Right lung (tissue), 2 donors: ENCODE measurements at regions not wholly inside any gene's neighbourhood (a gene's known extent, or its start where the extent isn't known, plus 50 kb on each side); places are given as distances from the start of the nearest gene placed in this dataset.

Experiments
- DNase-seq, 2 donors: peaks; one replicate each; pipeline ENCODE4 v3.0.0-alpha.2; 2013

DNA sequence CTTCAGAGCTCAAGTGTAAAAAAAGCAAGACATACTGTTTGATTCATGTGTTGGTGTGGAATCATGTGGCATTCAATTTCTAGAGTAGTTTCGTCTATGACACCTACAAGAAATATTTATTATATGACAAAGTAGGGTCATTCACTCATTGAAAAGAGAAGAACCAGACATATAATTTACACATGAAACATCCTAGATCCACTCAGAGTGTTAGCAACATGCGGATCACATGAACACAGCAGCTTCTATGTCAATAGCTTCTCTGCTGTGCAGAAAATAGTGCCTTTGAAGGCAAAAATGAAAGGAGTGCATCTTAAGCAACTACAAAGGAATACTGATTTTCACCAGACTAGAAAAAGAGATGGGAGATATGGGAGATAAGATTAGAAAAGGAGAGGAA, 569.8 kb downstream of the RPS29 start:
- no peak for DNase-seq

DNA sequence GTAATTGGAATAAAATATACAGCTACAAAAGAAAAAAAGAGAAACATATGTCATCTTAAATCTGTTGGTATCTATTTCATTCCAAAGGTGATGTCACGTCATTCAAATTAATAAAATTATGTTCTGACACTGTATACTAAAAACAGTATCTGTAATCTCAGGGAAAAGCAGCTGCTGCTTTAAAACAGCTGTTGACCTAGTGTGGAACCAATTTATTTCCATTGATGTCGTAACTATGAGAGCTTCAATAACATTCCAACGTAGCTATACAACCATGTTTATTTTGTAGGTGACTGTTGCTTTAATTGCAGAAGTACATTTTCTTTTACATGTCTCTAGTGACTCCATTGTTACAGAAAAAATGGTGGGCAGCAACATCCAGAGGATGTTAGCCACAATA, 571.7 kb downstream of the RPS29 start:
- DNase-seq = no peak

DNA sequence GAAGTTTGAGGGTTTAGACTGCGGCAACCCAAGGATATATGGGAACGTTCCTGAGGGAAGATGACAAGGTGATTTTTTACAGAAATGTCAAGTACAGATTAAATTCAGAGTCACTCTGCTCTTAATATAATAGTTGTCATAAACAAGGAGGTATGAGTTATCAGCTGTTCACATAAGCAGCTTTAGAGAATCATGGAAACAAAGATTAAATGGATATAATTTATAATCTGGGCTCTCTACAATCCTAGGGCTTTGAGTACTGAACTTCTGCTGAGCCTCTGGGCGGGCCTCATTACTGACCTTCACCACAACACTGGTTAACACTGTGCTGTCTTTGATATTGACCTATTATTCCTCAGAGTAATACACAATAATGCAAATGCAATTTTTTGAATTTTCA, 577.8 kb downstream of the RPS29 start:
- DNase-seq = no peak

DNA sequence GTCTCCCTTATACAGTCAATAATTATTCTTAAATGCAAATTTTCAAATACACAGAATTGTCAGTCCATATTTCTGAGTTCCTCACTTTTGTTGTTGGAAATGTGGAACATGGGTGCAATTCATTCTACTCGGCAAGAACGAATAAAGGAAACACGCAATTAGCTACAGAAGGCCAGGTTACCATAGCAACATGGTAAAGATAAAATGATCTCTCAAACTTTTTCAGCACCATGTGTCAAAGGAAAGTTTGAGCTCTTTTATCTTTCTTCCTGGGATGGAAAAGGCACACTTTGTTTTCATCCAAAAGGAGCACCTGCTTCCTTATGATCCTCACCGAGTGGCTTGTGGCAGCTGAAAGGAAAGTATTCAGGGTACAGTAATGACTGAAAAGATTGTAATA, 595.0 kb downstream of the RPS29 start:
- no peak for DNase-seq

DNA sequence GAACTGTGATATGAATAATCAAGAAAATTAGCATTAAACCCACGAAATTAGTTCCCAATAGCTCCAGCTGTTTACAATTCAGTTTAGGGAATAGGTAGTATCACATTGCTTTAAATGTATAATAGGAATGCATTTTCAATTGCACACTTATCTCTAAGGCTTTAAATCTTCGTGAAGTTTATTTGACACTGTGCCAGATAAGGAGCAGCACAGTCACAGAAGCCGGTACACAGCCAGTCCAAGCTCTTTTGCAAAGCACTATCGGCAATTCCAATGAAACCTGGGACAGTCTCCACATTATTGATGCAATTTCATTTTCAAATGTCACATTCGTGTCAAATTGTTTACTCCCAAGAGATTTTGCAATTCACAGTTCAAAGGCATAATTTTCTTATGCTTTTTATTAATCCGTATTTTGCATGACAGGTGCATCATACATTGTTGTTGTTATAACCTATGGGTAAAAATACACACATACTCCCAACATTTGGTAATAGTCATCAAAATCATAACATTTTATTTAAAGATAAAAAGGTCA, 602.8 kb downstream of the RPS29 start:
- no peak for DNase-seq

DNA sequence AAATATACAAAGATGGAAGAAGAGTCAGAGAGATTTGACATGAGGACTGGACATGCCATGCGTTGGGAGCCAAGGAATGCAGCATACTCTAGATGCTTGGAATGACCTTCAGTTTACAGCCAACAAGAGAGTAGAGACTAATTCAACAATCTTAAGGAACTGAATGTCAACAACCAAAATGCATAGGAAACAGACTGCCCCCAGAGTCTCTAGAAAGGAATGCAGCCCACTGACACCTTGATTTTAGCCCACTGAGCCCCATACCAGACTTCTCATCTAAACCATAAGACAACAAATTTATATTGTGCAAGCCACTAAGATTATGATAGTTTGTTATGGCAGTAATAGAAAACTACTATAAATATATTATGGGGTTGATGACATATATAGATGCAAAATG, 611.2 kb downstream of the RPS29 start:
- no peak for DNase-seq

DNA sequence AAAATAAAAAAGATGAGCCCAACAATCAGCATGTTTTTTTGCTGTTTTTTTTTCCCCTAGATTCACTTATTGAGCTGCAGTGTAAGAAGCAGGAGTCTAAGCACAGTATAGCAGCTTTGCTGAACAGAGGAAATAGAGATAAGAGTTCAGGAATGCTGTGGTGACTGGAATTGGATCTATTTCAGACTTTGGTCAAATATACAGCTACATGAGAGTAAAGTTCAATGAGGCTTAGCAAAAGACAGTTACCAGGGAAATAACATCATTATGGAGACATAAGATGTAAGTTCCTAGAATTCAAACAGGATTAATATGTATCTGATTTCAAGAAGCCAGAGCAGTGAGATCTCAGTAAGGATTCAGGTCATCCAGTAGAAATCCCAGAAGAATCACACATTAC, 613.0 kb downstream of the RPS29 start:
- DNase-seq = no peak

DNA sequence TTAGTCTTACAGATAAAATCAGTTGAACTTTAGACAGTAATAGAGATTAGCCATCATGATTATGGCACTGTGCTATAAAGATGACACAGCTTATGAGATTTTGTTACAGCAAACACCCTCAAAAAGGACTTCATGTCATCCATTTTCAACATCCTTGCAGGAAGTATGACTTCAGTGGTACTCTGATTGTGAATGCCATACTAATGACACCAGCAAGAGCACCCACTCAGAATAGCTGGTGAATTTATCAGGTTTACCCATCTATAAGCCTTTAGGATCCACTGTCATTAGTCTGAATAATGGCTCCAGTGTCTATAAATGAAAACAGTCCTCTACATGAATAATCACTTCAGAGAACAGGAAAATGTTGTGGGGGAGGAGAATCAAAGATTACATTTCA, 615.2 kb downstream of the RPS29 start:
- no peak for DNase-seq

DNA sequence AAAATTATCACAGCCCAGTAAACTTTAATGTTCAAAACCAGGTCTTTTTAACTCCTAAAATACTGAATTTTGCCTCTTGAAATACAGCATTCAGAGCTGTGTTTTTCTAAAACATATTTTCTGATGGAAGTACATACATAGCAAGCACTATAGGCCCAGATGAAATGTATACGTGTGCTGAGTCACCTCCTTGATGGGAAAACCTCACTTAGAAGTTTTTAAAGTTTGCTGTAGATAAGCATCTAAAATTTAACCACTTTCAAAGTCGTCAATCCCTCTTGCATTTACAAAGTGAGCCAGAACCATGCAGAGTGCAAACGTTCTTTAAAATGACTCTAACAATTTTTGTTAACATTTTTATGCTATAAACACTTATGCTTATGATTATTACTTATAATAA, 618.8 kb downstream of the RPS29 start:
- DNase-seq = no peak

DNA sequence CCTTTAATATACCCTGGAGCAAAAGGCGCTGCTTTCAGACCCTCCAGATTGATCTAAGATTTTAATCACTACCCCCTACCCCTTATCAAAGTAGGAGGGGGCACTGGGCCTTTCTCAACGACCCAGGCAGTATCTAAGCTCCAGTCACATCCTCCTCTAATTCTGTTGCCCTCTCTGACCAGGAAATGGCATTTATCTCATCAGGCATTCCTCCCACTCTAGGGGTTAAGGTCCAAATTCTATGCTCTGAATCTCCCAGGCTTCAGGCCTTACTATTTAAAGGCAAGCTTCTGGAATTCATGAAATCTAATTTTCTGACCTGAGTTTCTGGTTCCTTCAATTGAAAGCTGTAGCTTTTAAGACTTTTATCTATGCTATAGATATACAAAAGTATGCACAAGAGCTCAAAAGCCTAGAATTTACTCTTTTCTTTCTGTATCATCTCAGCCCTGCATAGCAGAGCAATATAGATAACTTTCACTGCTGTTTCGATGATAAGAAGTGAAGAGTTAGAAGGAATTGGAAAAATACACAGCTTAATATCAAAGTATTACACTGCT, 622.9 kb downstream of the RPS29 start:
- no peak for DNase-seq

DNA sequence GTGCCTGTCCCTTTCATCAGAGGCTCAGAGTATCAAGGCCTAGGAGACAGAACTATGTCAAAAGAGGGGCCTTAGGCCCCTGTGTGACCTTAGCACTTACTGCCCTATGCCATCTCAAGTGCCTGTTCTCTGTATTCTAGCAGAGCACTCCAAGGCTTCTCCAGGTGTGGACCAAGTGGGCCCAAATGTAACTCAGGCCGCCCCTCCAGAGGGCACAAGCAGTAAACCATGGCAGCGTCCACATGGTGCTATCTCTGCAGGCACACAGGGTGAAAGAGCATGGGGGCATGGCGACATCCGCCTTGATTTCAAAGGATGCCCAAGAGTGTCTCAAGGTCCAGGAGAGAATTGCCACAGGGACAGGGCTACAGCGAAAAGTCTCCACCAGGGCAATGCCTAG, 628.7 kb downstream of the RPS29 start:
- no peak for DNase-seq

DNA sequence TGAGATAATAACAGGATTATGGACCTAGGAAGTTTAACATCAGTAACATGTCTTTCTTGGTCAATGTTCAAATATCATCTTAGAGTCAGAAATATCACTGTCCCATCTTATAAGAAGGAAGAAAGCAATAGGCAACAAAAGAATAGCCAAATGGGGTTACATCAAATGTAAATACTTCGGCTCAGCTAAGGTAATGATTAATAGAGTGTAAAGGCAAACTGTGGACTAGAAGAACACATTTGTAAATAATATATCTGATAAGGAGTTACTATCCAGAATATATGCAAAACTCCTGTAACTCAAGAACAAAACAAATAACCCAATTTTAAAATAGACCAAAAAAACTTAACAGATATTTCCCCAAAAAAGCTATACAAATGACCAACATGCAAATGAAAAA, 630.3 kb downstream of the RPS29 start:
- DNase-seq = no peak

DNA sequence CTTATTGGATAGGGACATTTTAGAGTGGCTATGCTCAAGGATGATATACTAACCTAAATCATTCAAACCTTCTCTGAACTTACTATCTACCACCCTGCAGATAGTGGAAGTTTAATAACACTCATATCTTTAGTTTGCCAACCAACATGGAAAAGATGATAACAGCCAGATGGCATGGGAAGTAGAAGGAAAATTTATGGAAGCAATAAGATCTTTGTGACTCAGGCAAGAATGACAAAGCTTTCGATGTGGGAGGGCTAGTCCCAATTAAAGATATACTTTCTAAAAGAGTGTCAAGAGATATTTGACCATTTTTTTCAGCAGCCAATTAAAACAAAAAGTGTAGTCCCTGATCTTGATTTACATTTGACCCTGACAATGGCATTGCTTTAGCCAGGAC, 631.7 kb downstream of the RPS29 start:
- no peak for DNase-seq

DNA sequence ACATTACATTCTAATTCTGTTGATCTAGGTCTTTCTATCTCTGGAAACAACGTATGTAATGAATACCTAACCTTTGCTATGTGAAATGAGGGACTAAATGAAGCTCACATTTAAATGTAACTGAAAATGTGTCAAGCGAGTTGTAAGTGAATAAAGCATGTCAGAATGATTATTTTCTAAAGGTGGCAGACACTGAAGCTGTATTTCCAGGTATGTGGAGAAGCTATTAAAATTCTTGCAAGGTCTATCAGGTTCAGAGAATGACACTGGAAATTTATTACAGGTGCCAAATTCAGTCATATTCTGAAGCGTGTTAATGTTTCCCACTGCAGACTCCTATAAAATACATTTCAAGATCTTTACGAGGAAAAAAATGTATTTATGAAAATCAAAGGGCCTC, 641.4 kb downstream of the RPS29 start:
- no peak for DNase-seq

DNA sequence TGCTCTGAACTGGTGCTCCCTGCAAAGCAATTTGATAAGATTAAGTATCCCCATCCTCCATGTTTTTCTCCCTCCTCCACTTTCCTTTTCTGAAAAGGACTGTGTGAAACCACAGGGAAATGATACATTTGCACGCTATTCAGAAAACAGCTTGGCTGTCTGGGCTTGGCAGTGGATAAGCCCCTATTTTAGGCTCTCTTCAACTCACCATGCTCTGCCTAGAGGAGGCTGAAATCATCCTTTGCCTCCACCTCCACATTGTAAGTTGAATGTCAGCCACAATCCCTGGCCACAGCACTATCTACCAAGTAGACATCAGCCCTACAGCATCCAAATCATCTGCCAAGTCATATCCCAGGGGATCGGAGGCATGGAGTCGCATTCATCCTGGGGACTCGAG, 642.3 kb downstream of the RPS29 start:
- no peak for DNase-seq

DNA sequence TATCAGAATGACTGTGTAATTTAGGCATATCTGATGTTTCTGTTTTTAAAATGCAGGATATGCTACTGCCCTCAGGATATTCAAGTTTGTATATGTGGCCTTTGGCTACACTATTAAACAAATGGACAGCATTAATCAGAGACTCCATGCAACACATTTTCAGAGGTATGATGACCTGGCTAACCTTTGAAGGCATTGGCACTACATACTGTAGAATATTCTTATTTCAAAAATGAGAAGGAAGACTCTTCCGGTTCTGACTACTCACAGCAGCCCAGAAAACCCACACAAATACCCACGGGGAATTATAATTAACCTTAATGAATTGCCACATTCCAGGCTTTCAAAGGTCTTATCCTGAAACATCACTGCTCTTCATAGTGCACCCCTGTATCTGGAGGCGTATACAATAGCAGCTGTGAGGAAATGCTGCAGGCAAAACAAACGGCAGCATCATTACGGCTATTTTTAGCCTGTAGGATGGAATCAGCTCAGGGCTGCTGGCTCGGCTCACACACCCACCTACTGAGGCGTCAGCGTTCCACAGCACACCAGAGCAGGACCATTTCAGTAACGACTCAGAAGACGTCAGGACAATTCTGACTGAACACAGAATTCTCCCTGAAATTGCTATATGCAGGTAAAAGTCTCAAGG, 648.5 kb downstream of the RPS29 start:
- no peak for DNase-seq

DNA sequence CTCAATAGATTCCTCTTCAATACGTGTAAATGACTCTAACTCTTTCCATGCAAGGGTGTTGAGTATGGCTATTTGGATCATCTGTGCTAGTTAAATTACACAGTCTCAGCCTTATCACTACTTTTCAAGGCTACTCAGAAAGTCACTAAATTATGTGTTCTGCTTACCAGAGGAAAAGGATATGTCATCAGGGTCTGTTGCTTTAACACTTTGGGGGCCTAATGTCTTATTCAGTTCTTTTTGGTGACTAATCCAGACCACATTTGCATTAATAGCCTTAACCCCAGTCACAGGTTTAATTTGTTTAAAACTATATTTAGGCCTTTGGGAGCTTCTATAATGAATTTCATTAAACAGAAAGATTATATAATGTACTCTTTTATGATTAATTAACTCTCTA, 649.3 kb downstream of the RPS29 start:
- no peak for DNase-seq

DNA sequence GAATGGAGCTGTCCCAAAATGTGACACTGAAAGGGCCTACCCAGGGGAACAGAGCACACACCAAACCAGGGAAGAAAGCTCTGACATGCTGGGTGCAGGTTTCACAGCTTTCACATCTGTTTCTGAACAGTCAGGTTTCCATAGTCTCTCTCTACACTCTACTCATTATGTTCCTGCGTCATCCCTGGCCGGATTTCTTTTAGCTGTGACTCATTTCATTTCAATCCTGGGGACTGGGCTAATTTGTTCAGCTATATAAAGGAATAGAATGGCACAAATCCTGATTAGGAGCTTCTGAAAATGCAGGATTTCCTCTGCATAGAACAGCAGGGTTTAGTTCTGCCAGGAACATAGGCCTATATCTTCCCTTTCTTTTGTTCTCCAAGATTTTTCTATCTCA, 649.8 kb downstream of the RPS29 start:
- no peak for DNase-seq

DNA sequence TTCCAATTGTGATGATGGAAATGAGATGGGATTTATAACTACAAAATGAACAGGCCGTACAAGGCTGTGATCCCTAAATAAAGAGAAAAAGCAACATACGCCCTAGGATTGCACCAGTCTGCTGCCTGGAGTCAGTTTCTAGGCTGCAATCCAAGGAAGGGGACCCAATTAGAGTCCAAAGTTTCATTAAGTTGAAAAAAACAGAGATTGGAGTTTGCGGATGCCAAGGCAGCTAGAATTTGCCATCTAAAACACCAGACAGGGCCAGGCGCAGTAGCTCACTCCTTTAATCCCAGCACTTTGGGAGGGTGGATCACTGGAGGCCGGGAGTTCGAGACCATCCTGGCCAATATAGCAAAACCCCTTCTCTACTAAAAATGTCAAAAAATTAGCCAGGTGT, 661.0 kb downstream of the RPS29 start:
- DNase-seq = no peak

DNA sequence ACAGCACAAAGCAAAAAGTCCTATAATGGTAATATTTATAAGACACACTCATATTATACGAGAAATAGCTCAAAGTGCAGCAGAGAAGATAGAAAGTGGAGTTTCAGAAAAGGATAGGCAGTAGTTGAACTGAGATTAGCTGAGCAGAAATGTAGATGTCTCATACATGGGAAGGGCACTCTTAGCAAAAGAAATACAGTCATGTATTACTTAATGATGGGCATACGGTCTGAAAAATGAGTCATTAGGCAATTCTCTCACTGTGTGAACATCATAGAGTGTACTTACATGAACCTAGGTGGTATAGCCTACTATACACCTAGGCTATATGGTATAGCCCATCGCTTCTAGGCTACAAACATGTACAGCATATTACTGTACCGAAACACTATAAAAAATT, 671.3 kb downstream of the RPS29 start:
- no peak for DNase-seq

DNA sequence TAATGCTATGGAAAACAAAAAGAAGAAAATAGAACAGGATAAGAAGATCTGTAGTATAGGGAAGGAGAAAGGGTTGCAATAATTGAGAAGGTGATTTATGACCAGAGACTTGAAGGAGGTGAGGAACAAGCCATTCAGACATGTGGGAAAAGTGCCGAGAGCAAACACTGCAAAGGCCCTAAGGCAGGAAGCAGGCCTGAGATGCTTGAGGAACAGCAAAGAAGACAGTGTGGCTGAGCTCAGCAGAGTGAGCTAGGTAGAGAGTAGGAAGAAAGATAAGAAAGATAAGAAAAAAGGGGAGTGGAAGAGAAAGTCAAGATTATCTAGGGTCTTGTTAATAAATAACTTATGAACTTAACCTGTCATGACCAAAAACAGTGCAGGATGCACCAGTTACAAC, 671.8 kb downstream of the RPS29 start:
- DNase-seq = no peak

DNA sequence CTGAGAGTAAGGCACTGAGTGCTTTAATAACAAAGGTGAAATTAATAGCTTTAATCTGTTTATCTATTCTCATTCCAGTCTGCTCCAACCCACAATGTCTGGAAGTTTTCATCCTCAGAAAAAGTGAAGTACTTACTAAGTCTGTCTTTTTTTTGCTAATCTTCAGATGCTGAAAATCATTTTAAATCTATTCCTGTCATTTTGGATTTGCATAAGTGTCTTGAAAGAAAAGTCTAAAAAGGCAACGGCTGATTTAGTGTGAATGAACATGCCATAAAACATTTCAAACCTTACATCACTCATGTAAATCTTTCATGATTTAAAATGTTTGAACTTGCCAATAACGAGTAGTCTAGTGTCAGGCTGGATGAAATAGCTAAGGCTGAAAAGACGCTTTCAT, 685.6 kb downstream of the RPS29 start:
- DNase-seq = no peak

DNA sequence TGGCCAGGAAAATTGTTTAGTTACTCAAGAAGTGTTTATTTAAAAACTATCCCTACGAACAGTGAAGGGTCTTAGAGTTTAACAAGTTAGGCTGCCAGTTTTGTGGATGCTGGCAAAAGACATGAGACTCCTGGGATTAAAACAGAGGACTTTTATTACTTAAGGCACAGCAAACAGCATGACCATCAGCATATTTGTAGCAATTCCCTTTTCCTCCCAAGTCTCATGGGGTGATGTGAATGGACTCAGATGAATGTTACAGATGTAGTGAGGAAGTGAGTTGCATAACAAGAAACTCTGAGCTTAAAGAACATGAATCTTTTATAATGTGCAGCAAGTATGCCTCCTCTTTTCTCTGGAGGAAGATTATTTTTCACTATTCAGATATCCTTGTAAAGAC, 695.8 kb downstream of the RPS29 start:
- no peak for DNase-seq

DNA sequence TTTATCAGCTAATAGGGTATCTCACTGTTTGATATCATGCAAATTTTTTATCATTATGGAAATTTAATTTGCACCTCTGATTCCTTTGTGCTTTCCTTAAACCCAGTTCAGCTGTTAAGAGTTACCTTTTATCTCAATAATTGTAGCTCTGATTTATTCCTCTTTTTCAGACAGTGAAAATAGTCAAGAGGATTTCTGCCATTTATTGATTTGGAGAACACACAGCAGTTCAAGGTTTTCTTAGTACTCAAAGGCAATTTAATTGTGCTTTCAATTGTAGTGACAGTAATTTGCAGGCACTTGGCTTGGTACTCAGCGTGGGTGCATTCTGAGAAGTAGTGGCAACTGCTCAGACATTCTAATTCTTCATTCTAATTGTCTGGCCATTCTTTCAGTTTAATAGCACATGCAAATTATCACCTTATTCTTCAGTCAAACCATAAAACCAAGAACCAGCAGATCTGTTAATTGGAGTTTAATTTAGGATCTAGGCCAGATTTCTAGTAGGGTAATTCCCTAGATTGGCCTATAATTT, 709.3 kb downstream of the RPS29 start:
- no peak for DNase-seq
